NT2/D1 (cell line): ENCODE measurements at regions not wholly inside any gene's neighbourhood (a gene's known extent, or its start where the extent isn't known, plus 50 kb on each side); places are given as distances from the start of the nearest gene placed in this dataset.

Experiments used
- YY1 ChIP-seq: IDR thresholded peaks from 2 replicates; pipeline ENCODE4 v1.6.1; 2011; ENCODE audit not compliant: insufficient read length, insufficient read depth
- ZNF274 ChIP-seq: IDR thresholded peaks from 2 replicates; pipeline ENCODE4 v1.6.1; 2011; ENCODE audit warnings: mild to moderate bottlenecking, low read depth, low read length

GRCh38 chr18:75782204-75782603 lies 354.7 kb upstream of the SMIM21 start:
- TF ChIP-seq YY1 (no peak), ZNF274 (no peak)
